NCI-H524 (cell line): ENCODE measurements at regions not wholly inside any gene's neighbourhood (a gene's known extent, or its start where the extent isn't known, plus 50 kb on each side); places are given as distances from the start of the nearest gene placed in this dataset.
"Not testable (repeated sequence)": the region's sequence is repeated elsewhere in the genome, so short reads cannot be mapped to it uniquely, and the experiment has no call there.

ENCODE experiments used
- DNase-seq, 2 experiments: peaks; one replicate each; lab custom pipeline; 2025; lab: John Stamatoyannopoulos, UW

- no peak for DNase-seq
Measured at GRCh38 chr5:14054965-14055963, 87.9 kb upstream of the TRIO start.

- DNase-seq: no peak
Measured at GRCh38 chr5:14054111-14054854, 88.9 kb upstream of the TRIO start.

GRCh38 chr5:14050821-14051220 is 92.3 kb upstream of the TRIO start:
- no peak for DNase-seq

- DNase-seq: no peak
Measured at GRCh38 chr5:14048434-14048833, 94.7 kb upstream of the TRIO start.

- DNase-seq: no peak
Measured at GRCh38 chr5:14041528-14042192, 97.2 kb upstream of the DNAH5 start.

- DNase-seq: peak; percentile 56 to 80
Measured at GRCh38 chr5:14040542-14040941, 96.1 kb upstream of the DNAH5 start.

- DNase-seq: no peak
Measured at GRCh38 chr5:14039576-14039975, 95.1 kb upstream of the DNAH5 start.

GRCh38 chr5:14039063-14039462 is 94.6 kb upstream of the DNAH5 start:
- DNase-seq: no peak

- DNase-seq: no peak
Measured at GRCh38 chr5:14038341-14038959, 94.0 kb upstream of the DNAH5 start.

GRCh38 chr5:14036947-14037346 is 92.5 kb upstream of the DNAH5 start:
- DNase-seq: no peak

- no peak for DNase-seq
Measured at GRCh38 chr5:14036514-14036913, 92.0 kb upstream of the DNAH5 start.

GRCh38 chr5:14035859-14036503 is 91.5 kb upstream of the DNAH5 start:
- DNase-seq: no peak

- no peak for DNase-seq
Measured at GRCh38 chr5:14034963-14035362, 90.5 kb upstream of the DNAH5 start.

- DNase-seq: no peak
Measured at GRCh38 chr5:14032918-14033317, 88.4 kb upstream of the DNAH5 start.

GRCh38 chr5:14028938-14029584 is 84.6 kb upstream of the DNAH5 start:
- DNase-seq: no peak

GRCh38 chr5:14028188-14028587 is 83.7 kb upstream of the DNAH5 start:
- no peak for DNase-seq

- no peak for DNase-seq
Measured at GRCh38 chr5:14025569-14026286, 81.2 kb upstream of the DNAH5 start.

GRCh38 chr5:14022971-14023370 is 78.5 kb upstream of the DNAH5 start:
- DNase-seq: no peak

GRCh38 chr5:14020944-14021343 is 76.5 kb upstream of the DNAH5 start:
- DNase-seq: not testable (repeated sequence)

GRCh38 chr5:14019768-14020290 is 75.3 kb upstream of the DNAH5 start:
- no peak for DNase-seq
